Epithelial cell of proximal tubule (primary cell): ENCODE measurements at regions not wholly inside any gene's neighbourhood (a gene's known extent, or its start where the extent isn't known, plus 50 kb on each side); places are given as distances from the start of the nearest gene placed in this dataset.
"Not testable (repeated sequence)": the region's sequence is repeated elsewhere in the genome, so short reads cannot be mapped to it uniquely, and the experiment has no call there.

ENCODE experiments used
- DNase-seq: peaks from one replicate; pipeline ENCODE4 v3.0.0-alpha.2; 2011; ENCODE audit warnings: low read depth
- H3K4me3 ChIP-seq: 2 replicates; pipeline ENCODE4 v1.5.1; 2011; ENCODE audit warnings: low read depth, mild to moderate bottlenecking, low read length
- TF ChIP-seq, protein P1 (sequence below): conservative IDR thresholded peaks from 2 replicates; pipeline ENCODE4 v1.5.1; 2012; ENCODE audit warnings: low read depth, mild to moderate bottlenecking, low read length

DNA sequence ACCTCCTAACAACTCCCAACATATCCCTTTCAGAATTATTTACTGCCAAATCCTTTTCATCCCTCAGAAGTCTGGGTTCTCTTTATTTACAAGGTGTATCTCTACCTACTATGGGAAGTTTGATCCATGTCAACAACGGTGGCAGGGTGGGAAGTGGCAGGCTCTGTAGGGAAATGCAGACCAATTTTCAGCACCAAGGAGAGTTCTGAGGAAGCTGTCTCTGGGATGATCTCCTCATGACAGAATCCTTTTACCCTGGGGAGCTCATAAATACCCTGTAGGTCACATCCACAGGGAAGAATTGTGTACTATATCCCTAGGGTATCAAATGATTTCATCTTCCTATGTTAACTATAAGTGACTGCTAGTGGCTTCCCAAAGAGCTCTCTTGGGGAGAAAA lies 107.8 kb upstream of the NEK6 start:
- no peak overlapping the region for H3K4me3 ChIP-seq
- TF ChIP-seq, protein P1, sequence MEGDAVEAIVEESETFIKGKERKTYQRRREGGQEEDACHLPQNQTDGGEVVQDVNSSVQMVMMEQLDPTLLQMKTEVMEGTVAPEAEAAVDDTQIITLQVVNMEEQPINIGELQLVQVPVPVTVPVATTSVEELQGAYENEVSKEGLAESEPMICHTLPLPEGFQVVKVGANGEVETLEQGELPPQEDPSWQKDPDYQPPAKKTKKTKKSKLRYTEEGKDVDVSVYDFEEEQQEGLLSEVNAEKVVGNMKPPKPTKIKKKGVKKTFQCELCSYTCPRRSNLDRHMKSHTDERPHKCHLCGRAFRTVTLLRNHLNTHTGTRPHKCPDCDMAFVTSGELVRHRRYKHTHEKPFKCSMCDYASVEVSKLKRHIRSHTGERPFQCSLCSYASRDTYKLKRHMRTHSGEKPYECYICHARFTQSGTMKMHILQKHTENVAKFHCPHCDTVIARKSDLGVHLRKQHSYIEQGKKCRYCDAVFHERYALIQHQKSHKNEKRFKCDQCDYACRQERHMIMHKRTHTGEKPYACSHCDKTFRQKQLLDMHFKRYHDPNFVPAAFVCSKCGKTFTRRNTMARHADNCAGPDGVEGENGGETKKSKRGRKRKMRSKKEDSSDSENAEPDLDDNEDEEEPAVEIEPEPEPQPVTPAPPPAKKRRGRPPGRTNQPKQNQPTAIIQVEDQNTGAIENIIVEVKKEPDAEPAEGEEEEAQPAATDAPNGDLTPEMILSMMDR, result no peak
- no peak for DNase-seq

DNA sequence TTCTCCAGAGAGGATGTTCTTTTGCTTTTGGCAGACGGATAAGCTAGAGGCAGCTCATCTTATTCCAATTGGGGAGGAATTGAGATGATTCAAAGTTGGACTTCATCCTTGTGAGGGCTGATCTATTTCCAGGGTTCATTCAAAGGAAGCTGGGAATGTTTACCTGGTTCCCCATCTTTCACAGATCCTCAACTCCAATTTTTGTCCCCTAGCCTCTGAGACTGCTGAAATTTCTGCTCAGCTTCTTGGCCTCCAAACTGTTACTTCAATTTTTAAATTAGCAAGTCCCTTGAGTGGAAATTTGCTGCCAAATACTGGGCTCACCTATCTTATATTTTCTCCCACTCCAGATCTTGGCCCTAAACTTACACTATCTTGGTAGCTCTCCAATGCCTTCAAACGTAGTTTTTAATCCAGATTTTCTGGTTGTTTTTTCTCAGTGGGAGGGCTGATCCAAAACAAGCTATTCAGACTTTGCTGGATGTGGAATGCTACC lies 93.9 kb upstream of the NEK6 start:
- TF ChIP-seq, protein P1, result no peak
- DNase-seq, result no peak
- H3K4me3 ChIP-seq, result no peak overlapping the region

- no peak for DNase-seq
- TF ChIP-seq, protein P1, result no peak
- H3K4me3 ChIP-seq, result no peak overlapping the region
Observed at GRCh38 chr9:124164811-124165210, 92.9 kb upstream of the NEK6 start.

GRCh38 chr9:124174433-124174832 lies 83.3 kb upstream of the NEK6 start:
- H3K4me3 ChIP-seq, result no peak overlapping the region
- DNase-seq, result no peak
- TF ChIP-seq, protein P1, result no peak

- H3K4me3 ChIP-seq, DNase-seq: not testable (repeated sequence)
Observed at GRCh38 chr9:124177522-124177921, 80.2 kb upstream of the NEK6 start.

DNA sequence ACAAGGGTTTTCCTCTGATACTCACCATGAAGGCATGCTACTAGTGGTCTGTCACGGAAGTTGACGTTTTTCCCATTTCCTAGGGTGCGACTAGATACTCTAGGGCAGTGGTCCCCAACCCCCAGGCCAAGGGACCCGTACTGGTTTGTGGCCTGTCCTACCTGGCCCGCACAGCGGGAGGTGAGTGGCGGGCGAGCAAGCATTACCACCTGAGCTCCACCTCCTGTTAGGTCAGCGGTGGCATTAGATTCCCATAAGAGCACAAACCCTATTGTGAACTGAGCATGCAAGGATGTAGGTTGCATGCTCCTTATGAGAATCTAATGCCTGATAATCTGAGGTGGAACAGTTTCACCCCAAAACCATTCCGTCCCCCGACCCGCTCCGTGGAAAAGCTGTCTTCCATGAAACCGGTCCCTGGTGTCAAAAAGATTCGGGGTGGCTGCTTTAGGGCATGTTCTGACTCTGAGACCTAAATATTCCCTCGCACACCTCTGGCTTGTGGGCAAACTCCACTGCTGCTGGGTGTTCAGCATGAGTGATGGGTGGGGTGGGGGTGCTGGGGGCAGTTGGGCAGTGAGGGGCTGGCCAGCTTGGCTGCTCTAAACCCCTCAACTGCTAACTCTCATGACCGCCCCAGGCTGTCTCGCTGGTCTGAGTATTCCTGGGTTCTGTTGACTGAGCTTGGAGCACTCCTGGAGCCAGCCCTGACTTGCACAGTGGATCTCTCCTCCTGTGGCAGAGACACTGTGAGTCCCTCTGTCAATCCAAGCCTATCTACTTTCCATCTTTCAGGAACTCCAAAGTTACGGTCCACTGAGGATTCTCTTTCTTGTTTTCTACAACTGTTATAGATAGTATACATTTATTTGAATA lies 78.3 kb upstream of the NEK6 start:
- TF ChIP-seq, protein P1, result no peak
- no peak overlapping the region for H3K4me3 ChIP-seq

DNA sequence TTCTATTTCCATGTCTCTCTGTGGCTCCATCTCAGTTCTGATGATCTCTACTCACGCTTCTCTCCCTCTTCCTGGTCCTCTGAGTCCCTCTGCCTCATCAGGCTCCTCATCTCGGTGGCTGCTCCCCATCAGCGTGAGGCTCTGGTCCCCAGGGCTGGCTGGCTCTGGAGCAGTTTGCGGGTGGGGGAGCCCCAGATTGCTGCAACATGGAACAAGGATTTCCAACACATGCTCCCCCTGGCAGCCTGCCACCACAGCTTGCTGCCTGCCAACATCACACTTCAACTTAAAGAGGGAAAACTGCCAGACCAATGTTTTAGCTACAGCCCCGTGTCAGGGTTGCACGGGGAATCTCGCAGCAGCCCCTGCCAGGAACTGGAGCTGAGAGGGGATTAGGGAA lies 77.2 kb upstream of the NEK6 start:
- TF ChIP-seq, protein P1, result no peak
- DNase-seq, result no peak
- no peak overlapping the region for H3K4me3 ChIP-seq

More for the DNA sequence above, 78.3 kb upstream of the NEK6 start:
- DNase-seq, result no peak
